ENCODE measurements at regions not wholly inside any gene's neighbourhood (a gene's known extent, or its start where the extent isn't known, plus 50 kb on each side); places are given as distances from the start of the nearest gene placed in this dataset.

DNA sequence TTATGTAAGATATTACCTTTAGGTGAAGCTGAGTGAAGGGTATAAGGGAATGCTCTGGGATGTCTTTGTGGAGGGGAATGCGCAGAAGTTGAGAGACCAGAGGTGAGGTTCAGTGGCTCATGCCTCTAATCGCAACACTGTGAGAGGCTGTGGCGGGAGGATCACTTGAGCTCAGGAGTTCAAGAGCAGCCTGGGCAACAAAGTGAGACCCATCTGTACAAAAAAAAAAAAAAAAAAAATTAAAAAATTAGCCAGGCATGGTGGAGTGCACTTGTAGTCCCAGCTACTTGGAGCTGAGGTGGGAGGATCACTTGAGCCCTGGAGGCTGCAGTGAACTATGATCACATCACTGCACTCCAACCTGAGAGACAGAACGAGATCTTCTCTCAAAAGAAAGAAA lies 57.3 kb upstream of the SP3 start:
- ChIA-PET POLR2A (no interaction called here), CTCF (no interaction called here)
- Histone ChIP-seq H3K9me3 (ENCODE audit: control insufficient read depth, insufficient read depth, low read depth, low read length) (no peaks in the 10 kb centered on the region), H3K4me1 (ENCODE audit: control insufficient read depth, insufficient read depth, low read length) (no peaks in the 10 kb centered on the region), H3K4me3 (ENCODE audit: low read depth in 2 of 2, low read length in 2 of 2) (no peak overlapping the region), H3K27ac (ENCODE audit: low read length) (no peak overlapping the region), H3K36me3 (ENCODE audit: control insufficient read depth, insufficient read depth, low read length) (no peaks in the 10 kb centered on the region), H3K27me3 (ENCODE audit: control insufficient read depth, insufficient read depth, low read length) (no peaks in the 10 kb centered on the region)
- BruUV-seq (replicated peaks), result no TSS peak
- in situ Hi-C loops (cut with HindIII; ENCODE audit: low pct_unique_long_range_greater_than_20kb, low sequenced_read_pairs) (no loop called here), intact Hi-C loops (cut with micrococcal nuclease; ENCODE audit: unreplicated experiment) (no loop called here)
- no peak for ATAC-seq
- DNase-seq (ENCODE audit: low read depth, low spot score), result no peak
- no peak for TF ChIP-seq POLR2AphosphoS5 (IDR thresholded peaks at IDR 0.05; ENCODE audit: low read depth, low read length)
- no peak for TF ChIP-seq SIN3A (IDR thresholded peaks at IDR 0.05; ENCODE audit: borderline replicate concordance, insufficient read depth, low read depth, low read length)
- TF ChIP-seq, protein P1, sequence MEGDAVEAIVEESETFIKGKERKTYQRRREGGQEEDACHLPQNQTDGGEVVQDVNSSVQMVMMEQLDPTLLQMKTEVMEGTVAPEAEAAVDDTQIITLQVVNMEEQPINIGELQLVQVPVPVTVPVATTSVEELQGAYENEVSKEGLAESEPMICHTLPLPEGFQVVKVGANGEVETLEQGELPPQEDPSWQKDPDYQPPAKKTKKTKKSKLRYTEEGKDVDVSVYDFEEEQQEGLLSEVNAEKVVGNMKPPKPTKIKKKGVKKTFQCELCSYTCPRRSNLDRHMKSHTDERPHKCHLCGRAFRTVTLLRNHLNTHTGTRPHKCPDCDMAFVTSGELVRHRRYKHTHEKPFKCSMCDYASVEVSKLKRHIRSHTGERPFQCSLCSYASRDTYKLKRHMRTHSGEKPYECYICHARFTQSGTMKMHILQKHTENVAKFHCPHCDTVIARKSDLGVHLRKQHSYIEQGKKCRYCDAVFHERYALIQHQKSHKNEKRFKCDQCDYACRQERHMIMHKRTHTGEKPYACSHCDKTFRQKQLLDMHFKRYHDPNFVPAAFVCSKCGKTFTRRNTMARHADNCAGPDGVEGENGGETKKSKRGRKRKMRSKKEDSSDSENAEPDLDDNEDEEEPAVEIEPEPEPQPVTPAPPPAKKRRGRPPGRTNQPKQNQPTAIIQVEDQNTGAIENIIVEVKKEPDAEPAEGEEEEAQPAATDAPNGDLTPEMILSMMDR (IDR thresholded peaks at IDR 0.05), result no peak
- no peak for TF ChIP-seq TCF7L2 (IDR thresholded peaks at IDR 0.05; ENCODE audit: low read depth, low read length)
- TF ChIP-seq, protein P2, sequence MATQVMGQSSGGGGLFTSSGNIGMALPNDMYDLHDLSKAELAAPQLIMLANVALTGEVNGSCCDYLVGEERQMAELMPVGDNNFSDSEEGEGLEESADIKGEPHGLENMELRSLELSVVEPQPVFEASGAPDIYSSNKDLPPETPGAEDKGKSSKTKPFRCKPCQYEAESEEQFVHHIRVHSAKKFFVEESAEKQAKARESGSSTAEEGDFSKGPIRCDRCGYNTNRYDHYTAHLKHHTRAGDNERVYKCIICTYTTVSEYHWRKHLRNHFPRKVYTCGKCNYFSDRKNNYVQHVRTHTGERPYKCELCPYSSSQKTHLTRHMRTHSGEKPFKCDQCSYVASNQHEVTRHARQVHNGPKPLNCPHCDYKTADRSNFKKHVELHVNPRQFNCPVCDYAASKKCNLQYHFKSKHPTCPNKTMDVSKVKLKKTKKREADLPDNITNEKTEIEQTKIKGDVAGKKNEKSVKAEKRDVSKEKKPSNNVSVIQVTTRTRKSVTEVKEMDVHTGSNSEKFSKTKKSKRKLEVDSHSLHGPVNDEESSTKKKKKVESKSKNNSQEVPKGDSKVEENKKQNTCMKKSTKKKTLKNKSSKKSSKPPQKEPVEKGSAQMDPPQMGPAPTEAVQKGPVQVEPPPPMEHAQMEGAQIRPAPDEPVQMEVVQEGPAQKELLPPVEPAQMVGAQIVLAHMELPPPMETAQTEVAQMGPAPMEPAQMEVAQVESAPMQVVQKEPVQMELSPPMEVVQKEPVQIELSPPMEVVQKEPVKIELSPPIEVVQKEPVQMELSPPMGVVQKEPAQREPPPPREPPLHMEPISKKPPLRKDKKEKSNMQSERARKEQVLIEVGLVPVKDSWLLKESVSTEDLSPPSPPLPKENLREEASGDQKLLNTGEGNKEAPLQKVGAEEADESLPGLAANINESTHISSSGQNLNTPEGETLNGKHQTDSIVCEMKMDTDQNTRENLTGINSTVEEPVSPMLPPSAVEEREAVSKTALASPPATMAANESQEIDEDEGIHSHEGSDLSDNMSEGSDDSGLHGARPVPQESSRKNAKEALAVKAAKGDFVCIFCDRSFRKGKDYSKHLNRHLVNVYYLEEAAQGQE (IDR thresholded peaks at IDR 0.05; ENCODE audit: insufficient read depth in 1 of 2, low read depth in 2 of 2, low read length in 1 of 2), result no peak

DNA sequence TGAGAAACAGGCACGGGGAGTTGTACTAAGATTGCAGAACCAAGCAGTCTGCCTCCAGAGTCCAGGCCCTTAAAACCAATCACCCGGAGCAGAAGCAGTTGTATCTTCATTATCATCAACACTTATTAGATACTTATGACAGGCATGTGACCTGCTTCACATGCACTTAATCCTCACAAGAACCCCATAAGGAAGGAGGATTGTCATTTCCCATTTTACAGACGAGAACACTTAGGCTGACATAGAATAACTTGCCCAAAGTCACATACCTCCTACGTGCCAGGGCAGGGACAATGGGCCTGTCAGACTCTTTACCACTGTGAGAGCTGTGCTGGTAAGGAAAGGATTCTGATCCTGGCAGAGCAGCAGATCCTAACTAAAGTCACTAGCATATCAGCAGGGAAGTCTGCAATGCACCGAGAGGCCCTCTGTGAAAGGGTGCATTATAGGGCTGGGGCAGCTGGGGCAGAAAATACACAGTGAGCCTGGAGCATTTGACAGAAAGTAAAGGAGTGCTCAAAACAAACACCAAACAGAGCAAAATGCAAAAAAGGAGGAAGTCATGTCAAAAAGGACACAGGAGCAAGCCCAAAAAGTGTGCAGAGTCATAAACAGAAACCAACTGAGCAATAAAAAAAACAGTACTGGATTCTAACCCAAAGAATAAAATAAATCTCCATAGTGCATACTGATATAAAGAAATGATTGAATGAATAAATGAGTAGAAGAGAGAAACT lies 55.9 kb upstream of the SP3 start:
- Histone ChIP-seq H3K36me3 (ENCODE audit: control insufficient read depth, insufficient read depth, low read length) (no peaks in the 10 kb centered on the region), H3K9me3 (ENCODE audit: control insufficient read depth, insufficient read depth, low read depth, low read length) (no peaks in the 10 kb centered on the region), H3K27me3 (ENCODE audit: control insufficient read depth, insufficient read depth, low read length) (no peaks in the 10 kb centered on the region), H3K27ac (ENCODE audit: low read length) (no peak overlapping the region), H3K4me1 (ENCODE audit: control insufficient read depth, insufficient read depth, low read length) (no peaks in the 10 kb centered on the region), H3K4me3 (ENCODE audit: low read depth in 2 of 2, low read length in 2 of 2) (no peak overlapping the region)
- DNase-seq (ENCODE audit: low read depth, low spot score) (no peak), ATAC-seq (no peak)
- BruUV-seq (replicated peaks), result no TSS peak
- intact Hi-C loops (cut with micrococcal nuclease; ENCODE audit: unreplicated experiment) (no loop called here), in situ Hi-C loops (cut with HindIII; ENCODE audit: low pct_unique_long_range_greater_than_20kb, low sequenced_read_pairs) (no loop called here)
- POLR2A ChIA-PET, result no interaction called here
- TF ChIP-seq TCF7L2 (IDR thresholded peaks at IDR 0.05; ENCODE audit: low read depth, low read length), result no peak
- no peak for TF ChIP-seq SIN3A (IDR thresholded peaks at IDR 0.05; ENCODE audit: borderline replicate concordance, insufficient read depth, low read depth, low read length)
- no peak for TF ChIP-seq POLR2AphosphoS5 (IDR thresholded peaks at IDR 0.05; ENCODE audit: low read depth, low read length)
- TF ChIP-seq, protein P1 (IDR thresholded peaks at IDR 0.05), result no peak
- TF ChIP-seq, protein P2 (IDR thresholded peaks at IDR 0.05; ENCODE audit: insufficient read depth in 1 of 2, low read depth in 2 of 2, low read length in 1 of 2), result no peak
- CTCF ChIA-PET, result no interaction called here
